Right lobe of liver (tissue), 4 donors: ENCODE measurements at regions not wholly inside any gene's neighbourhood (a gene's known extent, or its start where the extent isn't known, plus 50 kb on each side); places are given as distances from the start of the nearest gene placed in this dataset.

Experiments
- POLR2A ChIP-seq: fragments of 450-650 bp; IDR thresholded peaks from one replicate; pipeline ENCODE4 v1.6.1; 2017; ENCODE audit warnings: antibody characterized with exemption, mild to moderate bottlenecking
- TF ChIP-seq, protein P1 (sequence below), 4 donors: fragments of 200-600 bp in 3 of 4; fragments of 450-650 bp in 1 of 4; IDR thresholded peaks; one replicate each; pipeline versions ENCODE4 v1.5.1 to v1.8.0; 2016 to 2022; ENCODE audit warnings: antibody characterized with exemption in 4 of 4, mild to moderate bottlenecking in 2 of 4
- donor health status: DM: no; HTN: no; CAD: no.
- donor health status: DM: no; HTN: no; CAD: no.
- donor health status: DM: no; HTN: yes; CAD: no.

DNA sequence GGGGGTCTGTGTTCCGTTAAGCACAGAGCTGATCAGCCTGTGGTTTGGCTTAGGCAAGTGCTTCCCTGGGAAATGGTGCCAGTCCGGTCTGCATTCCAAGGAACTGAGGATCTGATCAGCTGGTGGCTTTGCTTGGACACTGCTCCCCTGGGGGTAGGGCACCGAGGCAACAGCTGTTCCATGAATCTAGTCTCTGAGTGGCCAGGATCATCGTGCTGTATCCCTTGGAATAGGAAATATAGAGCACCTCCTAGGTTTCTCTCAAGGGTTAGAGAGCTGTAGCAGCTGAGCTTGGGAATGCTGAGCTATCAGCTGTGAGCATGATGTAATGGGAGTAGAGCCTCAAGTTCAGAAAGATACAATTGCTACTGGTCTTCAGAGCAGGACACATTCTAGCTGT is 863.9 kb downstream of the RAPGEF2 start:
- TF ChIP-seq, protein P1, sequence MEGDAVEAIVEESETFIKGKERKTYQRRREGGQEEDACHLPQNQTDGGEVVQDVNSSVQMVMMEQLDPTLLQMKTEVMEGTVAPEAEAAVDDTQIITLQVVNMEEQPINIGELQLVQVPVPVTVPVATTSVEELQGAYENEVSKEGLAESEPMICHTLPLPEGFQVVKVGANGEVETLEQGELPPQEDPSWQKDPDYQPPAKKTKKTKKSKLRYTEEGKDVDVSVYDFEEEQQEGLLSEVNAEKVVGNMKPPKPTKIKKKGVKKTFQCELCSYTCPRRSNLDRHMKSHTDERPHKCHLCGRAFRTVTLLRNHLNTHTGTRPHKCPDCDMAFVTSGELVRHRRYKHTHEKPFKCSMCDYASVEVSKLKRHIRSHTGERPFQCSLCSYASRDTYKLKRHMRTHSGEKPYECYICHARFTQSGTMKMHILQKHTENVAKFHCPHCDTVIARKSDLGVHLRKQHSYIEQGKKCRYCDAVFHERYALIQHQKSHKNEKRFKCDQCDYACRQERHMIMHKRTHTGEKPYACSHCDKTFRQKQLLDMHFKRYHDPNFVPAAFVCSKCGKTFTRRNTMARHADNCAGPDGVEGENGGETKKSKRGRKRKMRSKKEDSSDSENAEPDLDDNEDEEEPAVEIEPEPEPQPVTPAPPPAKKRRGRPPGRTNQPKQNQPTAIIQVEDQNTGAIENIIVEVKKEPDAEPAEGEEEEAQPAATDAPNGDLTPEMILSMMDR (IDR thresholded peaks at IDR 0.05): no peak
- no peak for TF ChIP-seq POLR2A
